ENCODE measurements at regions not wholly inside any gene's neighbourhood (a gene's known extent, or its start where the extent isn't known, plus 50 kb on each side); places are given as distances from the start of the nearest gene placed in this dataset.

DNA sequence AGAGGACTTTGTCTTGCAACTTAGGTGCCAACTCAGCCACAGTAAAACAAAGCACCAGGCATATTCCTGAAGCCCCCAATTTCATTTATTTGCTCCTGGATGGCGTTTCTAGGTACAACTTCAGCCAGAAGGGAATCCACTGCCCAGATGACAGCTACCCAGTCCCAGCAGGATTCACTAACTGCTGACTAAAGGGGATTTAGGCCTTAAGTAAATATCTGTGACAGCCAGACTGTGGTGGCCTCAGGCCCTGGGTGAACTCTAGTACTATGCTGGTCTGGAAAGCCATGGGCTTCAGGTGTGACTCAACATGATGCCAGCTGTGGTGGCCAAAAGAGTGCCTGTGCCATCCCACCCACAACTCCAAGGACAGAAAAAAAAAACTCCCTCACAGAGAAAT is 396.1 kb upstream of the CCNG1 start:
- TF ChIP-seq CTCF (IDR thresholded peaks at IDR 0.05) (no peak), TCF7L2 (IDR thresholded peaks at IDR 0.05; ENCODE audit: low read depth, low read length) (no peak), POLR2AphosphoS5 (IDR thresholded peaks at IDR 0.05; ENCODE audit: low read depth, low read length) (no peak)
- TF ChIP-seq, protein P1, sequence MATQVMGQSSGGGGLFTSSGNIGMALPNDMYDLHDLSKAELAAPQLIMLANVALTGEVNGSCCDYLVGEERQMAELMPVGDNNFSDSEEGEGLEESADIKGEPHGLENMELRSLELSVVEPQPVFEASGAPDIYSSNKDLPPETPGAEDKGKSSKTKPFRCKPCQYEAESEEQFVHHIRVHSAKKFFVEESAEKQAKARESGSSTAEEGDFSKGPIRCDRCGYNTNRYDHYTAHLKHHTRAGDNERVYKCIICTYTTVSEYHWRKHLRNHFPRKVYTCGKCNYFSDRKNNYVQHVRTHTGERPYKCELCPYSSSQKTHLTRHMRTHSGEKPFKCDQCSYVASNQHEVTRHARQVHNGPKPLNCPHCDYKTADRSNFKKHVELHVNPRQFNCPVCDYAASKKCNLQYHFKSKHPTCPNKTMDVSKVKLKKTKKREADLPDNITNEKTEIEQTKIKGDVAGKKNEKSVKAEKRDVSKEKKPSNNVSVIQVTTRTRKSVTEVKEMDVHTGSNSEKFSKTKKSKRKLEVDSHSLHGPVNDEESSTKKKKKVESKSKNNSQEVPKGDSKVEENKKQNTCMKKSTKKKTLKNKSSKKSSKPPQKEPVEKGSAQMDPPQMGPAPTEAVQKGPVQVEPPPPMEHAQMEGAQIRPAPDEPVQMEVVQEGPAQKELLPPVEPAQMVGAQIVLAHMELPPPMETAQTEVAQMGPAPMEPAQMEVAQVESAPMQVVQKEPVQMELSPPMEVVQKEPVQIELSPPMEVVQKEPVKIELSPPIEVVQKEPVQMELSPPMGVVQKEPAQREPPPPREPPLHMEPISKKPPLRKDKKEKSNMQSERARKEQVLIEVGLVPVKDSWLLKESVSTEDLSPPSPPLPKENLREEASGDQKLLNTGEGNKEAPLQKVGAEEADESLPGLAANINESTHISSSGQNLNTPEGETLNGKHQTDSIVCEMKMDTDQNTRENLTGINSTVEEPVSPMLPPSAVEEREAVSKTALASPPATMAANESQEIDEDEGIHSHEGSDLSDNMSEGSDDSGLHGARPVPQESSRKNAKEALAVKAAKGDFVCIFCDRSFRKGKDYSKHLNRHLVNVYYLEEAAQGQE (IDR thresholded peaks at IDR 0.05; ENCODE audit: insufficient read depth in 1 of 2, low read depth in 2 of 2, low read length in 1 of 2): no peak

Data from Panc1 (cell line).